H1 (cell line): ENCODE measurements at regions not wholly inside any gene's neighbourhood (a gene's known extent, or its start where the extent isn't known, plus 50 kb on each side); places are given as distances from the start of the nearest gene placed in this dataset.
A peak's percentile ranks its signal among the peaks of the same experiment; 100 is the strongest.

Experiments used
- CTCF ChIA-PET: fragments of 300-600 bp; sonication (Branson Sonifier 250); formaldehyde crosslinking; loops from one replicate; lab custom pipeline; 2021; ENCODE audit not compliant: partially characterized antibody; lab: Charles Lee
- POLR2A ChIA-PET: fragments of 300-600 bp; sonication (Branson Sonifier 250); formaldehyde crosslinking; loops from one replicate; lab custom pipeline; 2021; ENCODE audit warnings: inconsistent platforms; ENCODE audit not compliant: partially characterized antibody; lab: Charles Lee
- DNase-seq, 2 experiments: peaks; one replicate each; pipeline versions ENCODE4 v3.0.0 to v3.0.0-alpha.2; 2010 to 2022; ENCODE audit warnings: low spot score in 2 of 2, low read depth in 1 of 2, mixed read lengths in 1 of 2
- FAIRE-seq: peaks from 2 replicates; lab custom pipeline; 2011; peaks lifted over from hg19 to GRCh38; lab: Jason Lieb, UNC
- H2AFZ ChIP-seq: 2 replicates; pipeline ENCODE4 v1.8.1; 2012; ENCODE audit warnings: low read length, inconsistent platforms
- H2AK5ac ChIP-seq: 2 replicates; pipeline ENCODE4 v1.6.1; 2013; ENCODE audit warnings: low read depth, low read length
- H2BK120ac ChIP-seq: replicated peaks from 2 replicates; pipeline ENCODE3; 2013; ENCODE audit warnings: low read depth, low read length, inconsistent platforms
- H2BK12ac ChIP-seq: 2 replicates; pipeline ENCODE4 v1.6.1; 2013; ENCODE audit warnings: low read depth, low read length
- H2BK15ac ChIP-seq: 2 replicates; pipeline ENCODE4 v1.6.1; 2013; ENCODE audit warnings: low read length
- H2BK20ac ChIP-seq: 2 replicates; pipeline ENCODE4 v1.6.1; 2013; ENCODE audit warnings: low read length
- H2BK5ac ChIP-seq: 2 replicates; pipeline ENCODE4 v1.6.1; 2013; ENCODE audit warnings: low read depth, low read length
- H3K14ac ChIP-seq: 2 replicates; pipeline ENCODE4 v1.6.1; 2013; ENCODE audit warnings: inconsistent platforms; ENCODE audit not compliant: insufficient read length
- H3K18ac ChIP-seq: 2 replicates; pipeline ENCODE4 v1.6.1; 2013; ENCODE audit warnings: low read length; ENCODE audit errors: extremely low read depth
- H3K23ac ChIP-seq: 2 replicates; pipeline ENCODE4 v1.6.1; 2013; ENCODE audit warnings: inconsistent platforms; ENCODE audit not compliant: insufficient read length
- H3K23me2 ChIP-seq: 2 replicates; pipeline ENCODE4 v1.6.1; 2013; ENCODE audit warnings: low read depth, low read length
- H3K27ac ChIP-seq: 2 replicates; pipeline ENCODE4 v1.6.1; 2011; ENCODE audit warnings: low read depth, low read length, inconsistent platforms
- H3K27me3 ChIP-seq, 4 experiments: replicated peaks in 1 of 4; 1 replicate in 1 of 4; 2 replicates in 3 of 4; pipeline versions ENCODE4 v1.6.1 to v1.8.1; 2011 to 2013; ENCODE audit warnings: low read length in 3 of 4, mild to moderate bottlenecking in 3 of 4, inconsistent platforms in 2 of 4, mixed read lengths in 2 of 4, moderate library complexity in 1 of 4; ENCODE audit not compliant: control insufficient read depth in 3 of 4, insufficient read depth in 3 of 4; ENCODE audit errors: extremely low read depth in 1 of 4
- H3K36me3 ChIP-seq, 4 experiments: 2 replicates each; pipeline versions ENCODE4 v1.6.1 to v1.8.1; 2011 to 2013; ENCODE audit warnings: mild to moderate bottlenecking in 4 of 4, low read length in 3 of 4, moderate library complexity in 2 of 4, control low read depth in 1 of 4, inconsistent platforms in 1 of 4; ENCODE audit not compliant: insufficient read depth in 4 of 4, control insufficient read depth in 2 of 4
- H3K4ac ChIP-seq: replicated peaks from 2 replicates; pipeline ENCODE3; 2013; ENCODE audit warnings: low read length, low read depth, mixed read lengths, inconsistent platforms; ENCODE audit not compliant: insufficient read length
- H3K4me1 ChIP-seq, 4 experiments: replicated peaks in 1 of 4; 1 replicate in 1 of 4; 2 replicates in 3 of 4; pipeline versions ENCODE4 v1.6.1 to v1.8.1; 2011 to 2013; ENCODE audit warnings: low read length in 3 of 4, inconsistent platforms in 2 of 4, mixed read lengths in 1 of 4; ENCODE audit not compliant: insufficient read depth in 4 of 4, control insufficient read depth in 3 of 4
- H3K4me2 ChIP-seq, 2 experiments: 2 replicates each; pipeline versions ENCODE4 v1.6.1 to v1.8.1; 2011 to 2013; ENCODE audit warnings: low read depth in 2 of 2, low read length in 2 of 2, control low read depth in 1 of 2, inconsistent platforms in 1 of 2, mild to moderate bottlenecking in 1 of 2; ENCODE audit not compliant: insufficient read depth in 1 of 2
- H3K4me3 ChIP-seq, 4 experiments: fragments of 200-600, 300-600 bp in 1 of 4; sonication (generic), shearing (Covaris generic), sonication (Bioruptor Twin) in 1 of 4; 2 replicates each; pipeline versions ENCODE4 v1.5.1 to v1.8.1; 2011 to 2016; ENCODE audit warnings: low read length in 4 of 4, low read depth in 3 of 4, control low read depth in 2 of 4, inconsistent platforms in 2 of 4, mild to moderate bottlenecking in 2 of 4, mixed read lengths in 1 of 4, moderate library complexity in 1 of 4; ENCODE audit not compliant: insufficient read depth in 2 of 4; ENCODE audit errors: extremely low read depth in 1 of 4
- H3K56ac ChIP-seq: replicated peaks from 2 replicates; pipeline ENCODE3; 2013; ENCODE audit warnings: low read depth, mild to moderate bottlenecking, mixed read lengths, low read length, inconsistent platforms; ENCODE audit not compliant: insufficient read length
- H3K79me1 ChIP-seq: 2 replicates; pipeline ENCODE4 v1.6.1; 2013; ENCODE audit warnings: low read depth, low read length, control low read depth
- H3K79me2 ChIP-seq, 2 experiments: 2 replicates each; pipeline versions ENCODE4 v1.6.1 to v1.8.1; 2012 to 2013; ENCODE audit warnings: low read length in 2 of 2, mild to moderate bottlenecking in 2 of 2, inconsistent platforms in 1 of 2; ENCODE audit not compliant: insufficient read depth in 2 of 2, control insufficient read depth in 1 of 2
- H3K9ac ChIP-seq, 4 experiments: replicated peaks in 1 of 4; 1 replicate in 1 of 4; 2 replicates in 3 of 4; pipeline versions ENCODE4 v1.6.1 to v1.8.1; 2011 to 2013; ENCODE audit warnings: low read depth in 3 of 4, low read length in 3 of 4, control low read depth in 2 of 4, mild to moderate bottlenecking in 2 of 4, moderate library complexity in 2 of 4, inconsistent platforms in 1 of 4; ENCODE audit errors: extremely low read depth in 1 of 4
- H3K9me3 ChIP-seq, 2 experiments: 2 replicates each; pipeline versions ENCODE4 v1.6.1 to v1.8.1; 2012 to 2013; ENCODE audit warnings: mild to moderate bottlenecking in 2 of 2, moderate library complexity in 2 of 2, control low read depth in 1 of 2, inconsistent platforms in 1 of 2, low read depth in 1 of 2, low read length in 1 of 2, mixed read lengths in 1 of 2; ENCODE audit not compliant: insufficient read depth in 2 of 2
- H4K20me1 ChIP-seq, 2 experiments: replicated peaks in 1 of 2; 2 replicates each; pipeline versions ENCODE3 to v1.8.1; 2011 to 2013; ENCODE audit warnings: inconsistent platforms in 2 of 2, low read length in 2 of 2, mild to moderate bottlenecking in 1 of 2; ENCODE audit not compliant: insufficient read depth in 2 of 2, control insufficient read depth in 1 of 2
- H4K5ac ChIP-seq: 2 replicates; pipeline ENCODE4 v1.6.1; 2013; ENCODE audit warnings: low read length, low read depth, mixed read lengths, inconsistent platforms; ENCODE audit not compliant: insufficient read length
- H4K8ac ChIP-seq: 2 replicates; pipeline ENCODE4 v1.8.0; 2013; ENCODE audit warnings: mild to moderate bottlenecking, moderate library complexity, low read length, inconsistent platforms; ENCODE audit not compliant: insufficient read depth; ENCODE audit errors: extremely low read depth
- H4K91ac ChIP-seq: replicated peaks from 2 replicates; pipeline ENCODE3; 2013; ENCODE audit warnings: low read length, mixed read lengths, inconsistent platforms; ENCODE audit not compliant: insufficient read length
- HDAC2 ChIP-seq, 2 experiments: fragments of 300-600 bp in 1 of 2; sonication (generic) in 1 of 2; IDR thresholded peaks; 2 replicates each; pipeline ENCODE4 v1.6.1; 2011 to 2012; ENCODE audit warnings: low read depth in 2 of 2, low read length in 2 of 2, mild to moderate bottlenecking in 2 of 2, moderate library complexity in 2 of 2, borderline replicate concordance in 1 of 2, inconsistent platforms in 1 of 2
- JUND ChIP-seq: IDR thresholded peaks from 2 replicates; pipeline ENCODE4 v1.6.1; 2011; ENCODE audit warnings: mild to moderate bottlenecking, improper control_type of control experiment, low read length
- POLR2AphosphoS5 ChIP-seq: IDR thresholded peaks from 2 replicates; pipeline ENCODE4 v1.6.1; 2011; ENCODE audit warnings: low read depth, low read length
- RBBP5 ChIP-seq: IDR thresholded peaks from 2 replicates; pipeline ENCODE4 v1.7.1; 2012; ENCODE audit warnings: low read depth, mild to moderate bottlenecking, inconsistent platforms, low read length, moderate library complexity, borderline replicate concordance
- RFX5 ChIP-seq: IDR thresholded peaks from 2 replicates; pipeline ENCODE4 v1.6.1; 2011; ENCODE audit warnings: low read depth, low read length, improper control_type of control experiment, borderline replicate concordance
- TAF1 ChIP-seq: IDR thresholded peaks from 2 replicates; pipeline ENCODE4 v1.6.1; 2011; ENCODE audit warnings: mild to moderate bottlenecking, low read depth, low read length
- YY1 ChIP-seq: IDR thresholded peaks from 2 replicates; pipeline ENCODE4 v1.6.1; 2011; ENCODE audit warnings: low read depth, mild to moderate bottlenecking, low read length
- ZNF274 ChIP-seq: IDR thresholded peaks from 2 replicates; pipeline ENCODE4 v1.7.0; 2012; ENCODE audit warnings: low read length, borderline replicate concordance; ENCODE audit errors: extremely low read depth
- WGBS, 2 experiments: shearing (Covaris generic) in 1 of 2; methylation state at CpG; one replicate each; pipeline versions ENCODE4 v1.1.6 to v1.1.7; 2013 to 2015; ENCODE audit warnings: low lambda C conversion rate in 2 of 2, mixed read lengths in 2 of 2, inconsistent platforms in 1 of 2, low coverage in 1 of 2, missing lambda C conversion rate in 1 of 2; ENCODE audit not compliant: insufficient replicate concordance in 2 of 2, insufficient coverage in 1 of 2, insufficient read length in 1 of 2; ENCODE audit errors: extremely low coverage in 1 of 2, missing lambda C conversion rate in 1 of 2; 5-methylcytosine and 5-hydroxymethylcytosine counted together

DNA sequence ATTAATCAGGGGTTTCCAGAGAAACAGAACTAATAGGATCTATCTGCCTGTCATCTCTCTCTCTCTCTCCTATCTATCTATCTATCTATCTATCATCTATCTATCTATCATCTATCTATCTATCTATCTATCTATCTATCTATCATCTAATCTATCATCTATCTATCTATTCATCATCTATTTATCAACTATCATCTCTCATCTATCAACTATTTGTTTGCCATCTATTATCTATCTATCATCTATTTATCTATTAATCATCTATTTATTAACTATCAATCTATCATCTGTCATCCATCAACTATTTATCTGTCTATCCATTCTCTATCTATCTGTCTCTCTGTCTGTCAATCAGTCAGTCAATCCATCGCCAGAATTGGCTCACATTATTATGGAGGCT is 70.0 kb upstream of the MRPS6 start:
- no peak for DNase-seq
- H2BK12ac ChIP-seq, result no peak overlapping the region
- H3K79me1 ChIP-seq, result no peaks in the 10 kb centered on the region
- no peak overlapping the region for H2BK20ac ChIP-seq
- WGBS, 2 experiments, result 97% methylated on average over 1 of the region's 1 CpG; no CpG with 5 or more reads in 1 of the 2 experiments
- no peak overlapping the region for H2BK15ac ChIP-seq
- no peak overlapping the region for H2AK5ac ChIP-seq
- no peak overlapping the region for H2AFZ ChIP-seq
- no peak overlapping the region for H3K4me2 ChIP-seq
- no peaks in the 10 kb centered on the region for H3K27me3 ChIP-seq
- H3K14ac ChIP-seq, result no peak overlapping the region
- H3K18ac ChIP-seq, result no peak overlapping the region
- H3K4me3 ChIP-seq, result no peak overlapping the region
- POLR2A ChIA-PET, result interaction anchor here (1.2 kb wide), 1 partner anchor 20 kb away, joined by 3 read pairs; no protein-coding TSS in a partner anchor
- no peak for FAIRE-seq
- no peaks in the 10 kb centered on the region; the same call in 1 of the 2 replicates for H3K23me2 ChIP-seq
- H3K9me3 ChIP-seq, result no peaks in the 10 kb centered on the region
- peak overlapping the region; percentile 95 for H3K56ac ChIP-seq
- no peak overlapping the region for H3K23ac ChIP-seq
- no peaks in the 10 kb centered on the region for H3K36me3 ChIP-seq
- no peaks in the 10 kb centered on the region for H4K20me1 ChIP-seq
- no peak for TF ChIP-seq TAF1
- no peak for TF ChIP-seq POLR2AphosphoS5
- no peak for TF ChIP-seq RBBP5
- TF ChIP-seq RFX5, result no peak
- TF ChIP-seq HDAC2 (IDR thresholded peaks at IDR 0.05; ENCODE audit: borderline replicate concordance in 1 of 2, low read depth in 2 of 2, low read length in 2 of 2), result no peak
- no peak for TF ChIP-seq ZNF274
- TF ChIP-seq YY1, result no peak
- TF ChIP-seq JUND, result no peak
- TF ChIP-seq, all 59 proteins: peak for 0
- Histone ChIP-seq H4K91ac (no peak overlapping the region), H4K5ac (no peak overlapping the region), H2BK120ac (no peak overlapping the region), H2BK5ac (no peak overlapping the region), H3K4ac (no peak overlapping the region), H3K9ac (no peak overlapping the region), H3K4me1 (no peaks in the 10 kb centered on the region), H3K79me2 (no peaks in the 10 kb centered on the region), H3K27ac (no peak overlapping the region), H4K8ac (no peak overlapping the region)
- CTCF ChIA-PET, result no interaction called here
